Neural cell (in vitro differentiated cells): ENCODE measurements at regions not wholly inside any gene's neighbourhood (a gene's known extent, or its start where the extent isn't known, plus 50 kb on each side); places are given as distances from the start of the nearest gene placed in this dataset.

ENCODE experiments used
- H2AFZ ChIP-seq: fragments of 200-600, 300-800 bp; sonication (generic), shearing (Covaris generic); 2 replicates; pipeline ENCODE4 v1.6.0; 2014; ENCODE audit warnings: low read depth, mild to moderate bottlenecking, antibody characterized with exemption, low read length, moderate library complexity
- H3F3A ChIP-seq: fragments of 200-600 bp; shearing (Covaris generic); 2 replicates; pipeline ENCODE4 v1.6.1; 2016; ENCODE audit warnings: mild to moderate bottlenecking, moderate library complexity, mixed read lengths, antibody characterized with exemption, low read length; ENCODE audit not compliant: insufficient read depth, poor library complexity, severe bottlenecking
- H3K27ac ChIP-seq: fragments of 200-600, 300-800 bp; sonication (generic), shearing (Covaris generic); 2 replicates; pipeline ENCODE4 v1.5.1; 2014; ENCODE audit warnings: mild to moderate bottlenecking, low read length, moderate library complexity
- H3K27me3 ChIP-seq: fragments of 300-800, 200-600 bp; sonication (generic), shearing (Covaris generic); 2 replicates; pipeline ENCODE4 v1.6.0; 2014; ENCODE audit warnings: mild to moderate bottlenecking, low read depth, low read length, moderate library complexity; ENCODE audit not compliant: insufficient read depth
- H3K36me3 ChIP-seq: fragments of 300-800, 200-600 bp; sonication (generic), shearing (Covaris generic); 2 replicates; pipeline ENCODE4 v1.5.1; 2014; ENCODE audit warnings: mild to moderate bottlenecking, antibody characterized with exemption, low read length, moderate library complexity; ENCODE audit not compliant: insufficient read depth
- H3K4me2 ChIP-seq: fragments of 300-800, 200-600 bp; sonication (generic), shearing (Covaris generic); 2 replicates; pipeline ENCODE4 v1.6.0; 2014; ENCODE audit warnings: mild to moderate bottlenecking, low read length
- H3K4me3 ChIP-seq: fragments of 300-800, 200-600 bp; sonication (generic), shearing (Covaris generic); 2 replicates; pipeline ENCODE4 v1.5.1; 2014; ENCODE audit warnings: mild to moderate bottlenecking, low read length, moderate library complexity
- H3K79me2 ChIP-seq: fragments of 200-600 bp; shearing (Covaris generic); replicated peaks from 2 replicates; pipeline ENCODE4 v1.6.0; 2014; ENCODE audit warnings: mild to moderate bottlenecking, low read length, moderate library complexity; ENCODE audit not compliant: insufficient read depth
- H3K9ac ChIP-seq: fragments of 300-800, 200-600 bp; sonication (generic), shearing (Covaris generic); 2 replicates; pipeline ENCODE4 v1.6.1; 2016; ENCODE audit warnings: mild to moderate bottlenecking, low read length, mixed read lengths
- H3K9me2 ChIP-seq: fragments of 200-600 bp; shearing (Covaris generic); 2 replicates; pipeline ENCODE4 v1.6.1; 2016; ENCODE audit warnings: mild to moderate bottlenecking, low read length, mixed read lengths; ENCODE audit not compliant: insufficient read depth
- H3K9me3 ChIP-seq: fragments of 200-600, 300-800 bp; sonication (generic), shearing (Covaris generic); 2 replicates; pipeline ENCODE4 v1.6.1; 2016; ENCODE audit warnings: mild to moderate bottlenecking, mixed run types, low read length, moderate library complexity, mixed read lengths
- H4K20me1 ChIP-seq: fragments of 200-600 bp; shearing (Covaris generic); 2 replicates; pipeline ENCODE4 v1.6.1; 2016; ENCODE audit warnings: mild to moderate bottlenecking, mixed run types; ENCODE audit not compliant: insufficient read depth
- CTCF ChIP-seq: fragments of 450-650 bp; IDR thresholded peaks from 2 replicates; pipeline ENCODE4 v1.5.1; 2014; ENCODE audit warnings: antibody characterized with exemption, mild to moderate bottlenecking, moderate library complexity; ENCODE audit not compliant: poor library complexity, severe bottlenecking
- EP300 ChIP-seq: fragments of 450-650 bp; conservative IDR thresholded peaks from 2 replicates; pipeline ENCODE4 v1.6.1; 2014; ENCODE audit warnings: antibody characterized with exemption, mild to moderate bottlenecking, moderate library complexity; ENCODE audit not compliant: poor library complexity, severe bottlenecking
- EZH2 ChIP-seq: fragments of 200-600, 300-800 bp; shearing (Covaris generic), sonication (generic); IDR thresholded peaks from 2 replicates; pipeline ENCODE4 v1.6.1; 2014; ENCODE audit warnings: antibody characterized with exemption, low read length, borderline replicate concordance, mild to moderate bottlenecking; ENCODE audit not compliant: insufficient read depth, poor library complexity, severe bottlenecking
- MXI1 ChIP-seq: fragments of 450-650 bp; conservative IDR thresholded peaks from 2 replicates; pipeline ENCODE4 v1.6.1; 2014; ENCODE audit warnings: antibody characterized with exemption, mild to moderate bottlenecking; ENCODE audit not compliant: poor library complexity, severe bottlenecking
- POLR2AphosphoS5 ChIP-seq: IDR thresholded peaks from 2 replicates; pipeline ENCODE4 v1.6.1; 2012
- RAD21 ChIP-seq: fragments of 450-650 bp; conservative IDR thresholded peaks from 2 replicates; pipeline ENCODE4 v1.6.1; 2014; ENCODE audit warnings: antibody characterized with exemption, mild to moderate bottlenecking, moderate library complexity
- SMC3 ChIP-seq: fragments of 450-650 bp; conservative IDR thresholded peaks from 2 replicates; pipeline ENCODE4 v1.6.1; 2014; ENCODE audit warnings: antibody characterized with exemption, mild to moderate bottlenecking, moderate library complexity; ENCODE audit not compliant: poor library complexity
- TAF1 ChIP-seq: IDR thresholded peaks from 2 replicates; pipeline ENCODE4 v1.6.1; 2012; ENCODE audit warnings: low read depth
- TF ChIP-seq, protein P1 (sequence below): IDR thresholded peaks from 2 replicates; pipeline ENCODE4 v1.6.1; 2012; ENCODE audit warnings: borderline replicate concordance

DNA sequence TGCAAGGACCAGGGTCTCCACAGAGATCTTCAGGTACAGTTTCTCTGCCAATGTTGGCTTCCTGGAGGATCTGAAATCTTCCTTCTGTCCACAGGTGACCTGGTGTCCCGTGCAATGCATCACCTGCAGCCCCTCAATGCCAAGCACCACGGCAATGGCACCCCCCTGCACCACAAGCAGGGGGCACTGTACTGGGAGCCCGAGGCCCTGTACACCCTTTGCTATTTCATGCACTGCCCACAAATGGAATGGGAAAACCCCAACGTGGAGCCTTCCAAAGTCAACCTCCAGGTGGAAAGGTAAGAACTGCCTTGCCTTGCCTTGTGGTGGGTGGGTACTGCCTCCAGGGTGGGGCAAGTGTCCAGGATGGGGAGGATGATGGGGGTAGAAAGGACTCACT, 141.8 kb upstream of the PWP1 start:
- no peaks in the 10 kb centered on the region for H3K36me3 ChIP-seq
- no peak overlapping the region for H3K9ac ChIP-seq
- no peaks in the 10 kb centered on the region for H3K9me2 ChIP-seq
- no peaks in the 10 kb centered on the region for H3K9me3 ChIP-seq
- no peak overlapping the region for H3K27ac ChIP-seq
- no peak for TF ChIP-seq POLR2AphosphoS5
- TF ChIP-seq, protein P1, sequence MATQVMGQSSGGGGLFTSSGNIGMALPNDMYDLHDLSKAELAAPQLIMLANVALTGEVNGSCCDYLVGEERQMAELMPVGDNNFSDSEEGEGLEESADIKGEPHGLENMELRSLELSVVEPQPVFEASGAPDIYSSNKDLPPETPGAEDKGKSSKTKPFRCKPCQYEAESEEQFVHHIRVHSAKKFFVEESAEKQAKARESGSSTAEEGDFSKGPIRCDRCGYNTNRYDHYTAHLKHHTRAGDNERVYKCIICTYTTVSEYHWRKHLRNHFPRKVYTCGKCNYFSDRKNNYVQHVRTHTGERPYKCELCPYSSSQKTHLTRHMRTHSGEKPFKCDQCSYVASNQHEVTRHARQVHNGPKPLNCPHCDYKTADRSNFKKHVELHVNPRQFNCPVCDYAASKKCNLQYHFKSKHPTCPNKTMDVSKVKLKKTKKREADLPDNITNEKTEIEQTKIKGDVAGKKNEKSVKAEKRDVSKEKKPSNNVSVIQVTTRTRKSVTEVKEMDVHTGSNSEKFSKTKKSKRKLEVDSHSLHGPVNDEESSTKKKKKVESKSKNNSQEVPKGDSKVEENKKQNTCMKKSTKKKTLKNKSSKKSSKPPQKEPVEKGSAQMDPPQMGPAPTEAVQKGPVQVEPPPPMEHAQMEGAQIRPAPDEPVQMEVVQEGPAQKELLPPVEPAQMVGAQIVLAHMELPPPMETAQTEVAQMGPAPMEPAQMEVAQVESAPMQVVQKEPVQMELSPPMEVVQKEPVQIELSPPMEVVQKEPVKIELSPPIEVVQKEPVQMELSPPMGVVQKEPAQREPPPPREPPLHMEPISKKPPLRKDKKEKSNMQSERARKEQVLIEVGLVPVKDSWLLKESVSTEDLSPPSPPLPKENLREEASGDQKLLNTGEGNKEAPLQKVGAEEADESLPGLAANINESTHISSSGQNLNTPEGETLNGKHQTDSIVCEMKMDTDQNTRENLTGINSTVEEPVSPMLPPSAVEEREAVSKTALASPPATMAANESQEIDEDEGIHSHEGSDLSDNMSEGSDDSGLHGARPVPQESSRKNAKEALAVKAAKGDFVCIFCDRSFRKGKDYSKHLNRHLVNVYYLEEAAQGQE, result no peak
- no peak for TF ChIP-seq EZH2
- TF ChIP-seq CTCF, result no peak
- no peak for TF ChIP-seq EP300
- no peak for TF ChIP-seq MXI1
- no peak for TF ChIP-seq TAF1
- TF ChIP-seq RAD21, result no peak
- TF ChIP-seq SMC3, result no peak
- H3F3A ChIP-seq, result no peaks in the 10 kb centered on the region
- no peaks in the 10 kb centered on the region for H3K79me2 ChIP-seq
- no peak overlapping the region for H3K4me3 ChIP-seq
- no peaks in the 10 kb centered on the region for H3K27me3 ChIP-seq
- H3K4me2 ChIP-seq, result no peak overlapping the region
- H2AFZ ChIP-seq, result no peak overlapping the region
- no peaks in the 10 kb centered on the region for H4K20me1 ChIP-seq

DNA sequence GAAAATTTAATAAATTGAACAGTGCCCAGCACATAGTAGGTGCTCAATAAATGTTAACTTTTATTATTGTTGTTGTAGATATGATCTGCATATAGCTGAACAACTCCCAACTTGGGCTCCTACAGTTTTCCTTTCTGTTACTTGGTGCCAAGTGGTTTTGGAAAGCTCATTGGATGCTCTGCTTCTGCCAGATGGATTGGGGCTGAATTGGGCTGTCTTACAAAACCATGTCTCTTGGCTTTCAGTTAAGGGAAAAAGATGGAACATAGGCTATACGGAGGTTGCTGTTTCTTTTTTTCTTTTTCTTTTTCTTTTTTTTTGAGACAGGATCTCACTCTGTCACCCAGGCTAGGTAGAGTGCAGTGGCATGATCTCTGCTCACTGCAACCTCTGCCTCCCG, 140.7 kb upstream of the PWP1 start:
- Histone ChIP-seq H3K27me3 (no peaks in the 10 kb centered on the region), H4K20me1 (no peaks in the 10 kb centered on the region), H3K36me3 (no peaks in the 10 kb centered on the region), H3K27ac (no peak overlapping the region), H3K9me3 (no peaks in the 10 kb centered on the region), H2AFZ (no peak overlapping the region), H3K4me2 (no peak overlapping the region), H3K9ac (no peak overlapping the region), H3K79me2 (no peaks in the 10 kb centered on the region), H3K9me2 (no peaks in the 10 kb centered on the region), H3K4me3 (no peak overlapping the region), H3F3A (no peaks in the 10 kb centered on the region)
- no peak for TF ChIP-seq TAF1
- TF ChIP-seq CTCF, result no peak
- TF ChIP-seq, protein P1, result no peak
- no peak for TF ChIP-seq POLR2AphosphoS5
- no peak for TF ChIP-seq MXI1
